ENCODE measurements at regions not wholly inside any gene's neighbourhood (a gene's known extent, or its start where the extent isn't known, plus 50 kb on each side); places are given as distances from the start of the nearest gene placed in this dataset.

DNA sequence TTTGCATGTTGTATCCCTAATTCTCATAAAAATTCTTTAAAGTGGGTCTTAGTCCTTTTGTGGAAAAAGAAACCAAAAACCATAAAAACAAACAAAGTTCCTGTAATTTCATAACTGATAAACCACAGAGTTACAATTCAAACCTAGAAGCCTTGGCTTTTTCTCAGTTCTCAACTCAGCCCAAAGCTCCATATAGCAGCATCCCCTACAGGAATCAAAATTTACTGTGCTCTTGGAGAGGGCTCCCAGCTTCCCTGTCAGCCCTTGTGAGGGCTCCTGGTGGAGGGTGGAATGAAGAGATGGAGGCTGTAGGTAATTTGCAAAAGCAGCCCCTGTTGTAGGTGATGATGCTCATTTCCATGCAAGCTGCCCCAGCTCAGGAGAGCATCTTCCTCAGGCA is 506.1 kb upstream of the KIRREL3 start:
- TF ChIP-seq CBX8 (IDR thresholded peaks at IDR 0.05) (no peak), MAFK (IDR thresholded peaks at IDR 0.05; ENCODE audit: partially characterized antibody) (no peak), CTCF (IDR thresholded peaks at IDR 0.05) (no peak), POLR2A (IDR thresholded peaks at IDR 0.05; ENCODE audit: low read length) (no peak), RFX5 (IDR thresholded peaks at IDR 0.05) (no peak), ZNF302 (CRISPR knock-in tag; IDR thresholded peaks at IDR 0.05) (no peak), RAD21 (conservative IDR thresholded peaks at IDR 0.05 in 1 of 2, IDR thresholded peaks at IDR 0.05 in 1 of 2) (no peak), FOSB (CRISPR knock-in tag; IDR thresholded peaks at IDR 0.05) (no peak), CHD2 (IDR thresholded peaks at IDR 0.05; ENCODE audit: low read length, partially characterized antibody) (no peak), EP300 (IDR thresholded peaks at IDR 0.05) (no peak), KDM5A (IDR thresholded peaks at IDR 0.05) (no peak)
- TF ChIP-seq, protein P1, sequence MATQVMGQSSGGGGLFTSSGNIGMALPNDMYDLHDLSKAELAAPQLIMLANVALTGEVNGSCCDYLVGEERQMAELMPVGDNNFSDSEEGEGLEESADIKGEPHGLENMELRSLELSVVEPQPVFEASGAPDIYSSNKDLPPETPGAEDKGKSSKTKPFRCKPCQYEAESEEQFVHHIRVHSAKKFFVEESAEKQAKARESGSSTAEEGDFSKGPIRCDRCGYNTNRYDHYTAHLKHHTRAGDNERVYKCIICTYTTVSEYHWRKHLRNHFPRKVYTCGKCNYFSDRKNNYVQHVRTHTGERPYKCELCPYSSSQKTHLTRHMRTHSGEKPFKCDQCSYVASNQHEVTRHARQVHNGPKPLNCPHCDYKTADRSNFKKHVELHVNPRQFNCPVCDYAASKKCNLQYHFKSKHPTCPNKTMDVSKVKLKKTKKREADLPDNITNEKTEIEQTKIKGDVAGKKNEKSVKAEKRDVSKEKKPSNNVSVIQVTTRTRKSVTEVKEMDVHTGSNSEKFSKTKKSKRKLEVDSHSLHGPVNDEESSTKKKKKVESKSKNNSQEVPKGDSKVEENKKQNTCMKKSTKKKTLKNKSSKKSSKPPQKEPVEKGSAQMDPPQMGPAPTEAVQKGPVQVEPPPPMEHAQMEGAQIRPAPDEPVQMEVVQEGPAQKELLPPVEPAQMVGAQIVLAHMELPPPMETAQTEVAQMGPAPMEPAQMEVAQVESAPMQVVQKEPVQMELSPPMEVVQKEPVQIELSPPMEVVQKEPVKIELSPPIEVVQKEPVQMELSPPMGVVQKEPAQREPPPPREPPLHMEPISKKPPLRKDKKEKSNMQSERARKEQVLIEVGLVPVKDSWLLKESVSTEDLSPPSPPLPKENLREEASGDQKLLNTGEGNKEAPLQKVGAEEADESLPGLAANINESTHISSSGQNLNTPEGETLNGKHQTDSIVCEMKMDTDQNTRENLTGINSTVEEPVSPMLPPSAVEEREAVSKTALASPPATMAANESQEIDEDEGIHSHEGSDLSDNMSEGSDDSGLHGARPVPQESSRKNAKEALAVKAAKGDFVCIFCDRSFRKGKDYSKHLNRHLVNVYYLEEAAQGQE (IDR thresholded peaks at IDR 0.05), result no peak
